ENCODE measurements at regions not wholly inside any gene's neighbourhood (a gene's known extent, or its start where the extent isn't known, plus 50 kb on each side); places are given as distances from the start of the nearest gene placed in this dataset.

DNA sequence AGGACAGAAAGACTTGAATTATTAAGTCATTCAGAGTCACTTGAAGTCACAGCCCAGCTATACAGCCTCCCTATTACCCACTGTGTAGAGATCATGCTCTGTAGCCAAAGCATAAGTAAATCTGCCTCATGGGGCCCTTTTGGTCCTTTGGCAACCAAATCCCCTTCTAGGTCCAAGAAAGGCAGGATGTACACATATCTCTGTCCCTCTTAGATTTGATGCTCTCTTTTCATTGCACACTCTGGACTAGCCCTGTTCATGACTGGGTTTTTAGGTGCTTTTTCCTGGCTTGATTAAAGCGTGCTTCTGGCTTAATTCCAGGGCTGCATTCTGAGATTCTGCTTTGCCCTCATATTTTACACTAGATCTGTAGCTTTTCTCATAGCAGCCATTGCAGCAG lies 296.8 kb downstream of the TENT5A start:
- SMC1A ChIA-PET (ENCODE audit: uncharacterized antibody, unreplicated experiment): interaction anchor here (0.7 to 1.6 kb wide), 5 partner anchors 10 to 106 kb away, joined by 3 to 6 read pairs (median 4); no protein-coding TSS in a partner anchor
- WGBS (ENCODE audit: insufficient coverage, insufficient replicate concordance, low lambda C conversion rate, missing lambda C conversion rate): 25% methylated on average over 1 of the region's 1 CpG
- intact Hi-C loops (cut with micrococcal nuclease; ENCODE audit: unreplicated experiment): no loop called here
- Histone ChIP-seq H3K27me3 (replicated peaks in 1 of 2; ENCODE audit: control insufficient read depth in 2 of 2, insufficient read depth in 2 of 2, low read length in 1 of 2) (no peaks in the 10 kb centered on the region), H3K36me3 (ENCODE audit: control insufficient read depth in 2 of 2, insufficient read depth in 2 of 2, low read length in 1 of 2) (no peaks in the 10 kb centered on the region), H3K9me3 (replicated peaks; ENCODE audit: control insufficient read depth, insufficient read depth, low read length) (no peaks in the 10 kb centered on the region; the same call in 2 of the 3 replicates), H2AFZ (ENCODE audit: control insufficient read depth, low read depth, low read length) (no peak overlapping the region), H3K27ac (ENCODE audit: control insufficient read depth, insufficient read depth) (no peak overlapping the region), H3K4me2 (ENCODE audit: control insufficient read depth, insufficient read depth) (no peak overlapping the region), H3K4me1 (ENCODE audit: control insufficient read depth, insufficient read depth, low read length) (no peaks in the 10 kb centered on the region), H3K4me3 (no peak overlapping the region), H4K20me1 (ENCODE audit: control insufficient read depth, insufficient read depth) (no peaks in the 10 kb centered on the region), H3K79me2 (ENCODE audit: control insufficient read depth, insufficient read depth, low read length) (no peaks in the 10 kb centered on the region), H3K9ac (ENCODE audit: control insufficient read depth, insufficient read depth, low read length) (no peak overlapping the region)
- RAD21 ChIA-PET (ENCODE audit: unreplicated experiment): interaction anchor here (1.2 kb wide), 1 partner anchor 31 kb away, joined by 3 read pairs; no protein-coding TSS in a partner anchor
- POLR2A ChIA-PET: no interaction called here
- no peak for FAIRE-seq
- ATAC-seq: no peak
- in situ Hi-C loops (cut with MboI): no loop called here
- no TSS peak for BruUV-seq (replicated peaks)
- CTCF ChIA-PET: interaction anchor here (2.4 kb wide), 1 partner anchor 10 kb away, joined by 7 read pairs; no protein-coding TSS in a partner anchor
- no peak for DNase-seq (ENCODE audit: low read depth, low spot score)
- TF ChIP-seq SP1 (IDR thresholded peaks at IDR 0.05; ENCODE audit: low read depth, low read length) (no peak), SRF (IDR thresholded peaks at IDR 0.05; ENCODE audit: low read depth in 2 of 2, low read length in 2 of 2) (no peak), NR2C2 (IDR thresholded peaks at IDR 0.05; ENCODE audit: borderline replicate concordance, control insufficient read depth, insufficient read length, low read depth) (no peak), BCLAF1 (IDR thresholded peaks at IDR 0.05) (no peak), MYC (IDR thresholded peaks at IDR 0.05; ENCODE audit: insufficient read depth, insufficient read length, insufficient replicate concordance, low read length, severe bottlenecking) (no peak), REST (IDR thresholded peaks at IDR 0.05; ENCODE audit: low read depth, low read length) (no peak), E2F4 (IDR thresholded peaks at IDR 0.05; ENCODE audit: low read depth, low read length) (no peak), CTCF (IDR thresholded peaks at IDR 0.05 in 2 of 3, conservative IDR thresholded peaks at IDR 0.05 in 1 of 3; ENCODE audit: control insufficient read depth in 2 of 3, extremely low read depth in 1 of 3, insufficient read depth in 1 of 3, low read depth in 3 of 3, low read length in 3 of 3) (no peak), CBX3 (IDR thresholded peaks at IDR 0.05; ENCODE audit: borderline replicate concordance, low read depth) (no peak), MTA2 (IDR thresholded peaks at IDR 0.05; ENCODE audit: low read depth) (no peak), NFXL1 (IDR thresholded peaks at IDR 0.05; ENCODE audit: borderline replicate concordance) (no peak), STAT3 (IDR thresholded peaks at IDR 0.05; ENCODE audit: low read depth, low read length) (no peak)
- TF ChIP-seq, protein P1, sequence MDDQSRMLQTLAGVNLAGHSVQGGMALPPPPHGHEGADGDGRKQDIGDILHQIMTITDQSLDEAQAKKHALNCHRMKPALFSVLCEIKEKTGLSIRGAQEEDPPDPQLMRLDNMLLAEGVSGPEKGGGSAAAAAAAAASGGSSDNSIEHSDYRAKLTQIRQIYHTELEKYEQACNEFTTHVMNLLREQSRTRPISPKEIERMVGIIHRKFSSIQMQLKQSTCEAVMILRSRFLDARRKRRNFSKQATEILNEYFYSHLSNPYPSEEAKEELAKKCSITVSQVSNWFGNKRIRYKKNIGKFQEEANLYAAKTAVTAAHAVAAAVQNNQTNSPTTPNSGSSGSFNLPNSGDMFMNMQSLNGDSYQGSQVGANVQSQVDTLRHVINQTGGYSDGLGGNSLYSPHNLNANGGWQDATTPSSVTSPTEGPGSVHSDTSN (IDR thresholded peaks at IDR 0.05; ENCODE audit: insufficient replicate concordance, low read depth, low read length): no peak
